T-helper 2 cell treated with Interferon-gamma antibody and Interleukin-4, amounts not matched to agents 5 μg/mL and 100 μg/mL, for 36 hours (primary cell): ENCODE measurements at regions not wholly inside any gene's neighbourhood (a gene's known extent, or its start where the extent isn't known, plus 50 kb on each side); places are given as distances from the start of the nearest gene placed in this dataset.

Source experiments
- DNase-seq: peaks from one replicate; pipeline ENCODE4 v3.0.0; 2021; ENCODE audit warnings: low spot score
- H3K27ac Mint-ChIP-seq: one replicate; pipeline ENCODE4 v1.8.0; 2021; ENCODE audit warnings: mild to moderate bottlenecking, mixed read lengths
- H3K27me3 Mint-ChIP-seq: one replicate; pipeline ENCODE4 v1.8.0; 2021; ENCODE audit warnings: low read depth, mixed read lengths
- H3K36me3 Mint-ChIP-seq: one replicate; pipeline ENCODE4 v1.8.0; 2021; ENCODE audit warnings: low read depth, mixed read lengths
- H3K4me1 Mint-ChIP-seq: one replicate; pipeline ENCODE4 v1.8.0; 2021; ENCODE audit warnings: low read depth, mixed read lengths
- H3K4me3 Mint-ChIP-seq: one replicate; pipeline ENCODE4 v1.8.0; 2022; ENCODE audit warnings: mild to moderate bottlenecking, moderate library complexity, mixed read lengths
- H3K9me3 Mint-ChIP-seq: one replicate; pipeline ENCODE4 v1.8.0; 2021; ENCODE audit warnings: mixed read lengths

DNA sequence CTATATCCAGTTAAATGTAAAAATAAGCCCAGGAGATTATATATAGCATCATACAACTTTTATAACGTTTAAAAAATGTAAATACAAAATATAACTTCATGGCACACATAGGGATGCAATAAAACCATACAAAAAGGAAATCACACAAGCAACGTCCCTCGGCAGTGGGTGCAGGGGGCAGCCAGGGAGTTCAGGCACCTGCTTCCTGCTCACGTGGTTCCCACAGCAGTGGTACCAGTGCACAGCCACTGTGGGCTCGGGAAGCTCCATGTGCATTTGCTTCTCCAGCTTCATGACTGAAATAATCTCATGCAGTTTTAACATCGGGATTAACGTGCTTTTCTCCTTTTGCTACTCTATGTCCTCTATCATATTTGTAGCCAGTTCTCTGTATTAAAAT, 255.5 kb upstream of the CXCL12 start:
- Mint-ChIP-seq H3K4me3 (no peak overlapping the region), H3K4me1 (no peaks in the 10 kb centered on the region), H3K9me3 (no peaks in the 10 kb centered on the region), H3K36me3 (no peaks in the 10 kb centered on the region), H3K27ac (no peak overlapping the region), H3K27me3 (no peaks in the 10 kb centered on the region)
- no peak for DNase-seq

DNA sequence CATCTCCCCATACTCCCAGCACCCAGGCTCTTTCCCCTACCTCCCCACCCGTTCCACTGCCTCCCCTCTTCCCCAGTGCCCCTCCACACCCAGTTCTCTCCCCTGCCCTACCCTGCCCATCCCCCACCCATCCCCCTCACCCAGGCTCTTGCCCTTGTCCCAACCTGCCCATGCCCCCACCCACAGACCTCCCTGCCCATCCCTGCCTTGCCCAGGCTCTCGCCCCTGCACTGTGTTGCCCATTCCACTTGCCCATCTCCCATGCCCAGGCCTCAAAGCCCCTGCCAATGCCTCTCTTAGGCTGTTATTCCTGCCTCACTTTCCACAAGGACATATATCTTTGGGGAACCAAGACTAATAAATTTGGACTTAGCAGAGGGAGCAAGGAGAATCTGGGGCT, 262.6 kb upstream of the CXCL12 start:
- no peaks in the 10 kb centered on the region for H3K36me3 Mint-ChIP-seq
- no peaks in the 10 kb centered on the region for H3K4me1 Mint-ChIP-seq
- H3K27me3 Mint-ChIP-seq, result no peaks in the 10 kb centered on the region
- DNase-seq, result no peak
- H3K9me3 Mint-ChIP-seq, result no peaks in the 10 kb centered on the region
- H3K4me3 Mint-ChIP-seq, result no peak overlapping the region
- H3K27ac Mint-ChIP-seq, result no peak overlapping the region

DNA sequence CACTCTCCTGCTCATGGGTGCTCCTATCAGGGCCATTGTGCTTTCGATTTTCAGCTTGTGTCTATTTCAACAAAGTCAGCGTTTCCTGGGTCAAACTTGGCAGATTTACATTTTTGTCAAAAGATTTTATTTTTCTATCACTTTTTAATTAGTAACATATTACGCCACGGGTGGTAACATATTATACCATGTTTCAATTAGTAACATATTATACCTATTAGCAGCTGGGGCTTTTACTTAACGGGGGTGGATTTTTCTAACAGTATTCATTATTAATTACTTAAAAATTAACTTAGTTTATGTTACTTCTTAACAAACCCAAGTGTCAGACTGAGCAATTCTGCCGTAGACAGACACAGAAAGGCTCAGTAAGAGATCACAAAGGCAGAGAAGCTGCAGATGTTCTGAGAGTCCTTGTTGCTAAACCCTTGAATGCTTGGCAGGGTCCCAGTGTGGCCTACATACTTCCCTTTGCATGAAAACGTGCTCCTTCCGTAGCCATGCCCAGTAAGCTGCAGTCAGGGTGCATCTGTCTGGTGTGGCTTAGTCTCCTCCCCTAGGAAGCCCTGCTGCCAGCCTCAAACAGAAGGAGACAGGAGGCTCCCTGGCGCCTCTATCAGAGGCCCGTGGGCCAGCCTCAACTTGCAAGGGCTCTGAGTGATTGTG, 263.1 kb upstream of the CXCL12 start:
- DNase-seq, result no peak
- Mint-ChIP-seq H3K36me3 (no peaks in the 10 kb centered on the region), H3K27ac (no peak overlapping the region), H3K9me3 (no peaks in the 10 kb centered on the region), H3K4me3 (no peak overlapping the region), H3K27me3 (no peaks in the 10 kb centered on the region), H3K4me1 (no peaks in the 10 kb centered on the region)

DNA sequence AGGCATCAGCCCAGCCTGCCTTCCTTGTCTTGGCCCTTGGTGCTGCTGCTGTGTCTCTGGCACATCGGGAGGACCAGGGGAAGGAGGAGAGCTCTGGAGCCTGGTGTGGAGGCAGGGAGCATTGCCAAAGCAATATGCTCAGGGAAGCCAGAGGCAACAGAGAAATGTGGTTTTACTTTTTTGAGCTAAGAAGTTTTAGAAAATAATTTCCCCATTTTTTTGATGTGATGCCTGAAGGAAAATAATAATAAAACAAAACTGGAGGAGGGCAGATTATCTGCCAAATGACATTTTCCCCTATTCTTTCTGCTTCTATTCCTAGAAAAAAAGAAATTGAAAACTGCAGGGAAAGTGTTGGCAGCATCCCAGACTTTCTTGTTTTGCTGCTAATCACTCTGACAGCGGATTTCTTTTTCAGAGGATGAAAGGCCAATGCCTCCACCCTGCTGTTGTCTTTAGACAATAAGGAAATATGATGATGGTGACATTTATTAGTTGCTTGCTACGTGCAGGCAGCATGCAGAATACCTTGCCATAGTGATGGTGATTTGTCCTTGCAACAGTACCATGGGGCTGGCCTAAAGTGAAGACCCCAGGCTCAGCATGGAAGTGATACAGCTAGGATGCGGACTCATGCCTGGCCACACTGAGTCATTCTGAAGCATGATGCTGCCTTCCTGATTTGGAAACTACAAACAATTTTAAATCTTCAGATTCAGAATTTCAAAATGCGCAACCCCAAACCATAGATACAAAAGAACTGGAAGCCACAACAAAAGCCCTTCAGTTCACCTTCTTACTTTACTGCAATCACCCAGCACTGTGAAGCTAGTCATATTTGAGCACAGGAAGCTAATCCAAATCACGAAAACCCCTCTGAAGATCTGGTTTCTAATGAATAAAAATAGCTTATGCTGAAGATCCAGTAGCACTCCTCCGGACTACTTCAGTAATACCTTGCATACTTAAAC, 260.2 kb upstream of the TMEM72 start:
- Mint-ChIP-seq H3K9me3 (no peaks in the 10 kb centered on the region), H3K4me1 (no peaks in the 10 kb centered on the region), H3K4me3 (no peak overlapping the region), H3K36me3 (no peaks in the 10 kb centered on the region), H3K27ac (no peak overlapping the region), H3K27me3 (no peaks in the 10 kb centered on the region)
- no peak for DNase-seq

DNA sequence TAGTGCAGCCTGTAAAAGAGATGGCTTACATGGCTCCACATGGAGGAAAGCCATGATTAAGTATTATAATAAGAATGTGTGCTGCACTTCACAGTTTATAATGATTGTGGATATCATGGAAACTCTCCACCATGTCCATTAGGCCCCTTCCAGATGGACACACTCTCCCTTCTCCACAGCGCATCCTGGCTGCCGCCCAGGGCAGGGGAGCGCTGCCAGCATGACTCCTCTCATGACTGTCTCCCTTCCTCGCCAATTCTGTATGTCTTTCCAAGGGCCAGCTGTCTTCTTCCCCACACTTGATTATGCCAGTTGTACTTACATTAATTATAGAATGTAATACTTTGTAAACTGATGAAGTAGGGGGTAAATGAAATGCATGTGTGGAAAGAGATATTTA, 259.3 kb upstream of the TMEM72 start:
- no peak overlapping the region for H3K27ac Mint-ChIP-seq
- H3K36me3 Mint-ChIP-seq, result no peaks in the 10 kb centered on the region
- DNase-seq, result no peak
- no peak overlapping the region for H3K4me3 Mint-ChIP-seq
- no peaks in the 10 kb centered on the region for H3K4me1 Mint-ChIP-seq
- H3K9me3 Mint-ChIP-seq, result no peaks in the 10 kb centered on the region
- H3K27me3 Mint-ChIP-seq, result no peaks in the 10 kb centered on the region

DNA sequence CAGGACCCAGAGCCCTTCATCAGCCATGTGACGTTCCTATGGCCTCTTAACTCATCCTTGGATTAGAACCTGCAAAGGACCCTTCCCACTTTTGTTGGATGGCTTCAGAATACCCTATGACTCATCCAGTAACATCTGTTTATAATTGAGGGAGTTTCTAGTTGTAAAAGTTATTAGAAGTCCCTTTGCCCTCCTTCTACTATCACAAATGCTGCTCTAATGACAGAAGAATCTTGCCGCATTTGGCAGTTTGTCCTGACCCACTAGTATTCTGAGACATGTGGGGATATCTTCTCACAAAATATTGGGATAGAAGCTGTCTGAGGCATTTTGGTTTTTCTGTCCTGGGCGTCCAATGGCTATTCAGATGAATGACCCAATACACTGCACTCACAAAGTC, 251.8 kb upstream of the TMEM72 start:
- H3K4me3 Mint-ChIP-seq, result no peak overlapping the region
- H3K27me3 Mint-ChIP-seq, result no peaks in the 10 kb centered on the region
- no peak for DNase-seq
- no peaks in the 10 kb centered on the region for H3K36me3 Mint-ChIP-seq
- H3K27ac Mint-ChIP-seq, result no peak overlapping the region
- no peaks in the 10 kb centered on the region for H3K9me3 Mint-ChIP-seq
- no peaks in the 10 kb centered on the region for H3K4me1 Mint-ChIP-seq

DNA sequence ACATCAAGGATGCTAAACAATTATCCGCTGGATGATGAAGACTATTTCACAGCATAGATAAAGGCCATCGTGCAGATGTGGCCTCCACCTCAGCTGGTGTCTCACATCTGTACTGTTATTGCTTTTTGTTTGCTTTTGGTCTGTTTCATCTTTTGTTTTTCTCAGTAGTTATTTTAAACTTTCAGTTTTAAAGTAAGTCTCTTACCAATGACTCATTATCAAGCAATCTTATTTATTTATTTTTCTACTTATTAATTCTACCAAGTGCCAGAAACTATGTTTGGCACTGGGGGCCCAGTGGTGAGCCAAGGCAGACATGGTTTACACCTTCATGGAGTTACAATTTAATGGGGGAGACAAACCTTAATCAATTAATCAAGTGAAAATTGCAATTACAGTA, 250.9 kb upstream of the TMEM72 start:
- Mint-ChIP-seq H3K4me3 (no peak overlapping the region), H3K4me1 (no peaks in the 10 kb centered on the region), H3K27ac (no peak overlapping the region), H3K36me3 (no peaks in the 10 kb centered on the region), H3K27me3 (no peaks in the 10 kb centered on the region), H3K9me3 (no peaks in the 10 kb centered on the region)
- no peak for DNase-seq

DNA sequence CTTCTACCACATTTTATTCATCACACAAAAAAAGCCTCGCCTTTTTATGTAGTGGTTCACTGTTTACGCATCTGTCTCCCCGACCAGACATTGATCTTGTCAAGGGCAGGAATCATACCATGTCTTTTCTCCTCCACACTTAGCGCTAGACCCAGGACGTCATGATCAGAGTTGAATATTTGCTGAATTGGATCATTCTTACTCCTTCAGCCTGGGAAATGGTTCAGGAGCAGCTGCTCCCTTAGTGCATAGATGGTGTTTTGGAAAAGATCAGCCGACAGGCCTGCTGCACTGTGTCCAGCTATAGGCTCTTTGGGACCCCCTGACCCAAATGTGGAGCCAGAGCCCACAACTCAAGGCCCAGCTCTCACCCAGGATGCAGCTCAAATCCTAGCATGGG, 249.1 kb upstream of the TMEM72 start:
- no peaks in the 10 kb centered on the region for H3K9me3 Mint-ChIP-seq

DNA sequence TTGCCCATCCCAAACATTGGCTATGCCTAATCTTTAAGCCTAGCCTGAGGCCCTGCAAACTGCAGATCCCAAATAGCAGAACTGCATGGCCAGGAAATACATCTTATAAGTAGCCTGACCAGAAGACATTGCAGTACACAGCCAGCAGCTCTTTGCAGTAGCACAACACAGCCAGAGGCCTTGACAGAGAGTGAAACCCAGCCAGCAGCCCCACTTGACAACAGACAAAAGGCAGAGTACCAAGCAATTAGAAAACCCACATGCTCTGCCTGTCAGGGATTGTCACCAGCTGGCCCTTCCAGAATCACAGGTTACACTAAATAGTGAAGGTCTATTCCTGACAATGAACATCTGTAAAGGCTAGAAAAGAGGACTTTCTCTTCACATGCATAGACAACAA, 242.8 kb upstream of the TMEM72 start:
- H3K9me3 Mint-ChIP-seq, result no peaks in the 10 kb centered on the region
- H3K36me3 Mint-ChIP-seq, result no peaks in the 10 kb centered on the region
- no peaks in the 10 kb centered on the region for H3K4me1 Mint-ChIP-seq
- H3K27ac Mint-ChIP-seq, result no peak overlapping the region
- H3K27me3 Mint-ChIP-seq, result no peaks in the 10 kb centered on the region
- H3K4me3 Mint-ChIP-seq, result no peak overlapping the region
- no peak for DNase-seq

More for the DNA sequence above, 249.1 kb upstream of the TMEM72 start:
- no peak for DNase-seq
- Mint-ChIP-seq H3K4me3 (no peak overlapping the region), H3K27me3 (no peaks in the 10 kb centered on the region), H3K27ac (no peak overlapping the region), H3K4me1 (no peaks in the 10 kb centered on the region), H3K36me3 (no peaks in the 10 kb centered on the region)

DNA sequence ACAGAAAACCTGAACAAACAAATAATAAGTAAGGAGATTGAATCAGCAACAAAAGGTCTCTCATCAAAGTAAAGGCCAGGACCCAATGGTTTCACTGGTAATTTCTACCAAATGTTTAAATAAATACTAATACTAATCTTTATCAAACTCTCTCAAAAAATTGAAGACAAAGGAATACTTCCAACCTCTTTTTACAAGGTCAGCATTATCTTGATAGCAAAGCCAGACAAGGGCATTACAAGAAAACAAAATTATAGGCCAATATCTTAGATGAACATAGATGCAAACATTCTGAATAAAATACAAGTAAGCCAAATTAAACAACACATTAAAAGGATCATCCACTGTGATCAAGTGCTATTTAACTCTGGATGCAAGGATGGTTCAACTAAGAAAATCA, 239.8 kb upstream of the TMEM72 start:
- Mint-ChIP-seq H3K36me3 (no peaks in the 10 kb centered on the region), H3K9me3 (no peaks in the 10 kb centered on the region), H3K4me1 (no peaks in the 10 kb centered on the region), H3K27ac (no peak overlapping the region), H3K27me3 (no peaks in the 10 kb centered on the region), H3K4me3 (no peak overlapping the region)
- DNase-seq, result no peak

DNA sequence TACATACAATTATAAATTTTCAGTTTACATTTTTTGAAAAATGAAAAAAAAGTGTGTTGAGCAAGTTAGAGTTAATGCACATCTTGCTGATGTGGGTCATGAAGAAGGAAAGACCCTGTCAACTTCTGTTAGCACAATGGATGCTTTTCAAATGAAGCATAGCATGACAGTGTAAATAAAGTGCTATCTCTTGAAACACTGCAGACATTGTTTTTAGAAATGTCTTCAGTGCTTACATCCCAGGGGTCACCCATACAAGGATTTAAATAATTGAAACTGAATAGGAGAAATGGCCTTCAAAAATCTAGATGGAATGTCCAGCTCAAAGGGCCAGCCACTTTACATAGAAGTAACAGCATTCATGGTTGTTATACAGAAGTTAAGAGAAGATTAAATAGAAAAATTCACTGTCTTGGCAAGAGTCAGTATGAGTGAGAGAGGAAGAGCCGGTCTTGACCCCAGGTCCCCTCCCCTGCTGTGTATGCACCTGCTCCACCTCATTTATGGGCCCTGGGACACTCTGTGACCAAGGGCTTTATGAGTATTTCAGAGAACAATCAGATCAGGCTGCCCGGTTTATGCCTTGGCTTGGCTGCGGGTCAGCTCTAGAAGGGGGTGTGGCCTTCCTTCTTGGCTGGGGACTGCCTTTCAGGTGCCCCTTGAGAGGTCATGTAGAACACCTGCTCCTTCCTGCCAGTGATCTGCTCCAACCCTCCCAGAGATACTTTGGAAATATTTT, 237.7 kb upstream of the TMEM72 start:
- Mint-ChIP-seq H3K4me3 (no peak overlapping the region), H3K9me3 (no peaks in the 10 kb centered on the region), H3K27me3 (no peaks in the 10 kb centered on the region), H3K27ac (no peak overlapping the region), H3K4me1 (no peaks in the 10 kb centered on the region), H3K36me3 (no peaks in the 10 kb centered on the region)
- DNase-seq, result no peak

DNA sequence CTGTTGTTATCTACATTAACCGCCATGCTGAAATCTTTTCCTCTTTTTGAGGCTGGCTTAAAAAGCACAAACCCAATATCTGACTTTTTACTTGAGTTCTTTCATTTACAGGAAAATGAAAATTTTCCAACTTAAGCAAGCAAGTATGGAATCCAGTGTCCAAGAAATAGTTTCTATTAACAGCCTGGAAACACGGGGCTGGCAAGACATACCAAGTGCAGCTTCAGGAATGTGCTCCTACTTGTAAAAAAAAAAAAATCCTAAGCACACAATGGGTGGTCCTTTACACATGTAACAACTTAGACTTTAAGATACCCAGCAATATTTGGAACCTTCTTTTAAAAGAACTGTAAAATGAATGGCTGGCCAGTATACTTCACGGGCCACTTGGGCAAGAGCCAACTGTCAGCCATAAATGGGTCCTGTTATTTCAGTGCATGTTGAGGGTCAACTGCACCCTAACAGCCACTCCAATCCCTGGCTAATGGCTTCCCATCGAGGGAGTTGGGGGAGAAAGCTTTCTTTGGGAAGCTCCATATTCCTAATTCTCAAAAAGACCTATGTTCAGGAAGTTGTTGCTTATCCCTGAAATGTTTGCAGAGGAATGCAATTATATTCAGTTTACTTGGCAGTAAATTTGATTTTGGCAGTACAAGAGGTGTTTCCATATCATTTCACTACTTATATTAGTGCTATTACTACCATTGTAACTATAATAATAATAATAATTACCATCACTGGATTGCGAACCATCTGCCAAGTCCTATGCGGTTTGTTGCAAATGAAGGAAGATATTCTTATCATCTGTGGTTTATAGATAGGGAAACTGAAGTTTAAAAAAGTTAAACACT, 236.4 kb upstream of the TMEM72 start:
- DNase-seq, result no peak
- Mint-ChIP-seq H3K27me3 (no peaks in the 10 kb centered on the region), H3K9me3 (no peaks in the 10 kb centered on the region), H3K36me3 (no peaks in the 10 kb centered on the region), H3K4me1 (no peaks in the 10 kb centered on the region), H3K4me3 (no peak overlapping the region), H3K27ac (no peak overlapping the region)

DNA sequence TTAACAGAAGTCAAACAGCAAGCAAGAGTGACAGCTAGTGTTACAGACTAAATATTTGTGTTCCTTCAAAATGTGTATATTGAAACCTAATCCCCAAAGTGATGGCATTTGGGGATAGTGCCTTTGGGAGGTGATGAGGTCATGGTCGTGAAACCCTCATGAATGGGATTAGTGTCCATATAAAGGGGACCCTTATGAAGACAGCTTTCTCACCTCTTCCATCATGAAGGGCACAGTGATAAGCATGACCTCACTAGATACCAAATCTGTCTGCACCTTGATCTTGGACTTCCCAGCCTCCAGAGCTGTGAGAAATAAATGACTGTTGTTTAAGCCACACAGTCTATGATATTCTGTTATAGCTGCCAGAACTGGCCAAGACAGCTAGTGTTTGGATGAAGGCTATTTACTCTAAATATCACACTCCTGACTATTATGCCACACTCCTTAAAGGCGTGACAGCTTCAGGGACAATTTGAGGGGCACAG, 235.7 kb upstream of the TMEM72 start:
- no peak for DNase-seq
- H3K4me3 Mint-ChIP-seq, result no peak overlapping the region
- H3K27me3 Mint-ChIP-seq, result no peaks in the 10 kb centered on the region
- H3K36me3 Mint-ChIP-seq, result no peaks in the 10 kb centered on the region
- no peak overlapping the region for H3K27ac Mint-ChIP-seq
- no peaks in the 10 kb centered on the region for H3K9me3 Mint-ChIP-seq
- H3K4me1 Mint-ChIP-seq, result no peaks in the 10 kb centered on the region
